OCI-LY1 (cell line): ENCODE measurements at regions not wholly inside any gene's neighbourhood (a gene's known extent, or its start where the extent isn't known, plus 50 kb on each side); places are given as distances from the start of the nearest gene placed in this dataset.

Experiments
- H2AFZ ChIP-seq: fragments of 200-600 bp; sonication (generic), shearing (Covaris generic); 2 replicates; pipeline ENCODE4 v1.6.0; 2014; ENCODE audit warnings: antibody characterized with exemption, mild to moderate bottlenecking, low read length
- H3F3A ChIP-seq: fragments of 200-600 bp; sonication (generic), shearing (Covaris generic); 2 replicates; pipeline ENCODE4 v1.6.0; 2014; ENCODE audit warnings: mild to moderate bottlenecking, antibody characterized with exemption, low read length, moderate library complexity; ENCODE audit not compliant: insufficient read depth
- H3K27ac ChIP-seq: fragments of 200-600 bp; sonication (generic); 2 replicates; pipeline ENCODE4 v1.5.1; 2014; ENCODE audit warnings: low read length, mixed run types, mild to moderate bottlenecking, low read depth; ENCODE audit not compliant: poor library complexity, severe bottlenecking
- H3K27me3 ChIP-seq: fragments of 200-600 bp; sonication (generic); 2 replicates; pipeline ENCODE4 v1.6.0; 2014; ENCODE audit warnings: antibody characterized with exemption, mild to moderate bottlenecking, low read length, moderate library complexity; ENCODE audit not compliant: insufficient read depth
- H3K36me3 ChIP-seq: fragments of 200-600 bp; sonication (generic); 2 replicates; pipeline ENCODE4 v1.6.1; 2014; ENCODE audit warnings: mild to moderate bottlenecking, antibody characterized with exemption, low read length, moderate library complexity, mixed read lengths; ENCODE audit not compliant: insufficient read depth
- H3K4me1 ChIP-seq: fragments of 200-600 bp; sonication (generic); 2 replicates; pipeline ENCODE4 v1.5.1; 2014; ENCODE audit warnings: mild to moderate bottlenecking, low read length, moderate library complexity; ENCODE audit not compliant: insufficient read depth, severe bottlenecking
- H3K4me2 ChIP-seq: fragments of 200-600 bp; sonication (generic), shearing (Covaris generic); 2 replicates; pipeline ENCODE4 v1.6.1; 2014; ENCODE audit warnings: low read length
- H3K4me3 ChIP-seq: fragments of 200-600 bp; sonication (generic); 2 replicates; pipeline ENCODE4 v1.5.1; 2014; ENCODE audit warnings: low read length, low read depth, mild to moderate bottlenecking, mixed read lengths; ENCODE audit not compliant: poor library complexity, severe bottlenecking
- H3K79me2 ChIP-seq: fragments of 200-600 bp; shearing (Covaris generic); 2 replicates; pipeline ENCODE4 v1.6.1; 2016; ENCODE audit warnings: mixed run types, low read length, mixed read lengths; ENCODE audit not compliant: insufficient read depth
- H3K9ac ChIP-seq: fragments of 200-600 bp; sonication (generic), shearing (Covaris generic); 2 replicates; pipeline ENCODE4 v1.6.1; 2014; ENCODE audit warnings: mild to moderate bottlenecking, low read length, mixed read lengths
- H3K9me2 ChIP-seq: fragments of 200-600 bp; sonication (generic), shearing (Covaris generic); 2 replicates; pipeline ENCODE4 v1.6.1; 2014; ENCODE audit warnings: low read depth, mild to moderate bottlenecking, low read length, mixed read lengths
- H3K9me3 ChIP-seq: fragments of 200-600 bp; shearing (Covaris generic); 2 replicates; pipeline ENCODE4 v1.6.1; 2014; ENCODE audit warnings: low read length, mixed read lengths
- H4K20me1 ChIP-seq: fragments of 200-600 bp; sonication (generic), shearing (Covaris generic); 2 replicates; pipeline ENCODE4 v1.6.0; 2016; ENCODE audit warnings: mild to moderate bottlenecking, low read length; ENCODE audit not compliant: insufficient read depth
- CTCF ChIP-seq: fragments of 200-600 bp; sonication (generic), shearing (Covaris generic); IDR thresholded peaks from 2 replicates; pipeline ENCODE4 v1.5.1; 2017; ENCODE audit warnings: mild to moderate bottlenecking, antibody characterized with exemption, low read length, moderate library complexity, mixed read lengths
- EZH2 ChIP-seq: fragments of 200-600 bp; sonication (generic), shearing (Covaris generic); IDR thresholded peaks from 2 replicates; pipeline ENCODE4 v1.8.0; 2017; ENCODE audit warnings: borderline replicate concordance, mixed run types, mild to moderate bottlenecking, antibody characterized with exemption, low read length, moderate library complexity, mixed read lengths

- Histone ChIP-seq H3K4me3 (no peak overlapping the region), H3K9ac (no peak overlapping the region), H3F3A (no peaks in the 10 kb centered on the region), H3K4me2 (no peak overlapping the region), H3K27me3 (no peaks in the 10 kb centered on the region), H3K9me3 (no peaks in the 10 kb centered on the region), H3K79me2 (no peaks in the 10 kb centered on the region), H3K4me1 (no peaks in the 10 kb centered on the region), H3K9me2 (no peaks in the 10 kb centered on the region), H3K36me3 (no peaks in the 10 kb centered on the region), H2AFZ (no peak overlapping the region), H4K20me1 (no peaks in the 10 kb centered on the region), H3K27ac (no peak overlapping the region)
- TF ChIP-seq CTCF (no peak), EZH2 (no peak)
Measured at GRCh38 chr13:57418067-57418677, 213.4 kb upstream of the PCDH17 start.

- Histone ChIP-seq H3K9me3 (no peaks in the 10 kb centered on the region), H3K79me2 (no peaks in the 10 kb centered on the region), H4K20me1 (no peaks in the 10 kb centered on the region), H3K4me2 (no peak overlapping the region), H3K27ac (no peak overlapping the region), H3K4me3 (no peak overlapping the region), H3K9ac (no peak overlapping the region), H3K4me1 (no peaks in the 10 kb centered on the region), H3K27me3 (no peaks in the 10 kb centered on the region), H3F3A (no peaks in the 10 kb centered on the region), H2AFZ (no peak overlapping the region), H3K36me3 (no peaks in the 10 kb centered on the region), H3K9me2 (no peaks in the 10 kb centered on the region)
- TF ChIP-seq EZH2 (no peak), CTCF (no peak)
Measured at GRCh38 chr13:57424379-57424778, 207.2 kb upstream of the PCDH17 start.

DNA sequence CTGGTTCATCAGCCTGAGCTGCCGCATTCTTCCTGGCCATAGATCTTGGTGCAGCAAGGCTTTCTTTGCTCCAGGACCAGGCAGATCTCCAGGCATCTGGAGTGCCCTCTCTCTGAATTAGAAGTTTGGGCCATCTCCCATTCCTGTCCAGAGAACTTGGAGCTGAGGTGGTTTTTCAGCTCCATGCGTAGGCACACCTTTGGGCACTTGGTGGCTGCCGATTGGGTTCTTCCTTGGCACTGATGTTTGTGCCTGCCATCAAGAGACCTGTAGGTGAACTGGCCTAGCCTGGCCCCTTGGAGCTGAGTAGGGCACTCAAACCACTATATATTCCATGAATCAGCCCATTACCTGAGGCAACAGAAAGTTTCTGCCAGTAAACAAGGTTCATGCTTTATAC lies 206.0 kb upstream of the PCDH17 start:
- Histone ChIP-seq H3K4me3 (no peak overlapping the region), H3F3A (no peaks in the 10 kb centered on the region), H3K4me1 (no peaks in the 10 kb centered on the region), H3K9me2 (no peaks in the 10 kb centered on the region), H3K4me2 (no peak overlapping the region), H3K79me2 (no peaks in the 10 kb centered on the region), H2AFZ (no peak overlapping the region), H3K36me3 (no peaks in the 10 kb centered on the region), H4K20me1 (no peaks in the 10 kb centered on the region), H3K27ac (no peak overlapping the region), H3K9ac (no peak overlapping the region), H3K9me3 (no peaks in the 10 kb centered on the region), H3K27me3 (no peaks in the 10 kb centered on the region)
- TF ChIP-seq EZH2 (no peak), CTCF (no peak)
